ENCODE measurements at regions not wholly inside any gene's neighbourhood (a gene's known extent, or its start where the extent isn't known, plus 50 kb on each side); places are given as distances from the start of the nearest gene placed in this dataset.

DNA sequence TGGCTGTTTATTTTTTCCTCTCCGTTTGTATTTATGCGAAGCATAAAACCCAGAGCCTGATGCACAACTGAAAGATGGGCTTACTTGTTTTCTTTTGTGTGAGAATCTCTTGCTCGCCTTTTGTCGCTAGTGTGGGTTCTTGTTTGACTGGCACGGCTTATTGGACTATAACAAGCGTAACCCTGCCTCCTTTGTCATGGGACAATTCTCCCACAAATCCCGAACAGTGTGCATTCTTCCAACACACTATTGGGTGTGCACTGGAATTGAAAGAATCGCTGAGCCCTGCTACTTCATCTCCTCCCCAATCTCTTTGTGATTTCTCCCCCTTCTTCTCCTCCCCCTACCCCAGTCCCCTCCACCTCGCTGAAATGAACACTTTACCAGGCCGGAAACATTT lies 110.8 kb downstream of the ZIC5 start:
- no peak for DNase-seq (ENCODE audit: low read depth in 2 of 2)

DNA sequence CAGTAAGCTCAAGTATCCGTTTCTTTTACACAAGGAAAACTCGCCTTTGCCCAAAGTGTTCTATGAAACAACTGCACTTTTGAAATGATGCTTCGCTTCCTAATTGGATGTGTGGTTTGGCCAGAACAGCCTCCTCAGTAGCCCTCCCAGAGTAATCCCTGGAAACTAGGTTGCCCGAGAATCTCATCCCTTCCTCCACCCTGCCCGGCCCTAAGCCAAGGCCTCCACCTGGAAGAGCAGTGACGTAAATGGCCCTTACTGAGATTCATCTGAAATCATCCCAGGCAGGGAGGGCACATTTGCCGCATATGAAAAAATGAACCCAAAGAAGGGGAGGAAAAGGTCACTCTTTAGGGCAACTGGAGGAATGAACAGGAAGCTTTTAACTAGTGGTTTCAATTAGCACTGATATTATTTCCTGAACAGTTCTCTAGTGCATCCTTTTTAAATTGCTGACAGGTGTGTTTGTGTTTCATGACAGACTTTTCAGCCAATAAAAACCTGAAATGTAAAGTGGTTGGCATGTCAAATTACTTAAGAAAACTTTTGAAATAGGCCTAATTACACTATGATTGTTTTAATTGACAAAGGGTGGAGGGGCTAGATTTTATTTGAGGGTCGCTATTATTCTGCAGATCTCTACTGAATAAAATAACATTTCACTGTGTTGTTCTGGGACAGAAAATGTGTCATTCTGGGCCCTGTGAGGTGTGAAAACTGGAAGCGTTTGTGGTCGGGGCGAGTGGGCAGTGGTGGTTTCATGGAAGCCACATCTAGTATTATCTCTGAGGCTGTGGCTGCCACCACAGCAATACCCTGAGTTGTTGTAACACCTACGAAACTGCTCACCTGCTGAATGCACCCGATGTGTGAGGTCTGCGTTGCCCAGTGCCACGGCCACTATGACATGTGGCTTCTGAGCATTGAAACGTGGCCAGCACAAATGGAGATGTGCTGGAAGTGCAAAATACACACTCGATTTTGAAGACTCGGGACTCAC lies 112.1 kb downstream of the ZIC5 start:
- DNase-seq (ENCODE audit: low read depth in 2 of 2) = peak; percentile 12 to 18

DNA sequence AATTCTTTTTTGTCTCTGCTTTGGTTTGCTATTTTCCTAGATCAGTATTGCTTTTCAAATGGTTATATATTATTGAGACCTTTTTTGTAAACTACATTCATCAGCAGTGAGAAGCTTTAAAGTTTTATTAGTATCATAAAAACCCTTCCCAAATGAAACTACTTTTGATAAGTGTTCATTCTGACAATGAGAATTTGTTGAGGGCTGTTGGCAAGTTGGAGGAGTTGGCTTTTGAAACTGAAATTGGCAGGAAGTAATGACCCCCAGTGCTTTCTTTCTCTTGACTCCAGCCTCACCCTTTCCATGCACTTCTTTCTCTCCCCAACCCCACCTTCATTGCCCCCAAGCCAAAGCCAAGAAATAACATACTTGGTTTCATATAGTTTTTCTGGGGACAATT lies 113.8 kb downstream of the ZIC5 start:
- DNase-seq (ENCODE audit: low read depth in 2 of 2) = no peak

DNA sequence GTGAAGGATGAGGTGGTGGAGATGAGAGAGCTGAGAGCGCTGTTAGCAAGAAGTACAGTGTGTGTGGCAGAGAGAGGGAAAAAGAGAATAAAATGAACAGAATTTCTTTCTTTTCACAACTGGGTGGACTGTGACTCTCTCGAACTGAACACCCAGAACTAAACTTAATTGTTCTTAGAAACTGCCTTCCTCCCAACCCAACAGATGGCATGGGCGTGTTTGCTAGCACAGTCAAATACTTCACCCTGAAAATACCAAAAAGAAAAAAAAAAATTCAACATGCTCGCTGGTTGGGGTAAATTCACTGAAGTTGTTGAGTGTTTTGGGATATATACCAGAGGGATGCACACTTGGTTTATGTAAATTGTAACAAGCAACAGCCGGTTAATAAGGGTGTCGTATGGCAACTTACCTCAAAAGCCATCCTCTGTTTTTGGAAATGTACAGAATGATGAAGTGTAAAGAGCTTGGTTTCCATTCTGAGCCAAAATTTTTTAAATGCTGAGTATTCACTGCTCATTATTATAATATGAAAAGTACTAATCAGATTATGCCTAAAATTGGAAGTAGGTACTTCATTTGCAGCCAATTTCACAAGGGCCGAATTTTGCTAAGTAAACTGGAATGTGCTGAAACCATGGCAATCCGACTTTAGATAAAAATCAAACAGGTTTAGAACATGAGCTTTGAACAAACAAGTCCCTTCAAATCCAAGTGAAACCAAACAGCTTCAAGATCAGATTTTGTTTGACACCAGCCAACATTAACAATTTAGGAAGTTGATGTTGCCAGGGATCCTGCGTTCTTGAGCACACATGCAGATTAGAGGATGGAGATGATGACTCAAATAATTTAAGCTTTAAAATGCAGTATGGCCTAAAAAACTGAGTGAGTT lies 115.8 kb downstream of the ZIC5 start:
- no peak for DNase-seq (ENCODE audit: low read depth in 2 of 2)

DNA sequence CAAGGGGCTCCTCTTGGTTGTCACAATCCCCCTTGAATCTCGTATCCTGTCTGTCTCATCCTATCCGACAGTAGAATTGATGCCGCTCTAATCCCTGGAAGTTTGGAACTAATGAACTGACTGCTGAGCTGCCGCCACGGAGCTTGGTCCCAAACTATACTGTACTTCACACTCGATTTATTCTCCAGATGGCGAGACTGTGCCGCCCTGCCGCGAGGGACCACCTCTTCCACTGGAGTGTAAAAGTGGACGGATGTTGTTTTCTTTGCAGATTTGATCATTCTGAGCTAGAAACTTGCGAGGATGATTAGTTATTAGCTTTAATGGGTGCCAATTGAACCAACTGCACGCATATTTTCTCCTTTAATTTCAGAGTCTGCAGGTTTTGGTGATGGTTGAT lies 117.2 kb downstream of the ZIC5 start:
- DNase-seq (ENCODE audit: low read depth in 2 of 2) = no peak

DNA sequence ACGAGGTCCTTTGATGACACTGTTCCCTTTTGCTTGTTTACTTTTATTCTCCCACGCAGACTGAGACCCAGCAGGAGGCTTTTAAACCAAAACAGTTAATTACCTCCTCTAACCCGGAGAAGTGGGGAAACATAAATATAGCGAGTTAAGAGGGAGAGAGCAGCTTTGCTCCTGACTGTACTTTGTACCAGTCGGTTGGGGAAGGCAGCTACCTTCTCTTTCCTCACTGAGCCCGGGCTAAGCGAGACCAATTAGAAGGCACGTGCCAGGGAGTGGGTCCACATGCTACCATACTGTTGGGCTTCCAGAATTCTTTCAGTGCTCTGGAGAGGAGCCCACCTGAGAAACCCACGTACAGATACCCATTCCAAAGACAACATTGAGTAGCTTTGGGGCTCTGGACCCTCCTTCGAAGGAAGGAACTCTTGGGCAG lies 124.2 kb downstream of the ZIC5 start:
- no peak for DNase-seq (ENCODE audit: low read depth in 2 of 2)

DNA sequence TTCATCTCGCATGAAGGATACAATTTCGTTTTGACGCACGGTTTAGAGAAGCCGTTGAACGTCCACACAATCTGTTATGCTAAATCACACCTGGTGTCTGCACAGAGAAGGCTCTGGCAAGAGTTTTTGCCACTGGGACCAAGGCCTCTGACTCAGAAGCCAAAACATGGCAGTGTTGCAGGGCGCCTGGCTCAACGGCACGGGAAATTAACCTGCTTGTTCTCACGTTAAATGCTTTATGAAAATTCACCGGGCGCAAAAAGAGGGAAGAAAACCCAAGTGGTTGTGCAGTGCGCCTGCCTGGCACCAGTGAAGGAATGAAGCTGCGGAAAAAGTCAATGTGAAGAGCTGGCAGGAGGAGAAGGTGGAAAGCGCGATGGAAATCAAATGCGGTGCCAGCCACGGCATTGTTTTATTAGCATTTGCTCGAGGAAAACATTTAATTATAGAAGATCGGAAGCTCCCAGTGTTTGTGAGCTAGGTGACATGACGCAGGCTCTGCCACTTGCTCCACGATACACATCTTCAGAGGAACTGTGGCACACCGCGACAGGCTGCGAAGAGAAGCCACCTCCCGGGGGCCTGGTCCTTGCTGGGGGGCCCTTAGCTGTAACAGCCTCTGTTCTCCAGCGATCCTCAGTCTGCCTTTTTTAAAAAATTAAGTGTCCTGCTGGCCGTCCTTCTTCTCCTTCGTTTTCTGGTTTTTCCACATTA lies 126.2 kb downstream of the ZIC5 start:
- DNase-seq (ENCODE audit: low read depth in 2 of 2) = no peak

DNA sequence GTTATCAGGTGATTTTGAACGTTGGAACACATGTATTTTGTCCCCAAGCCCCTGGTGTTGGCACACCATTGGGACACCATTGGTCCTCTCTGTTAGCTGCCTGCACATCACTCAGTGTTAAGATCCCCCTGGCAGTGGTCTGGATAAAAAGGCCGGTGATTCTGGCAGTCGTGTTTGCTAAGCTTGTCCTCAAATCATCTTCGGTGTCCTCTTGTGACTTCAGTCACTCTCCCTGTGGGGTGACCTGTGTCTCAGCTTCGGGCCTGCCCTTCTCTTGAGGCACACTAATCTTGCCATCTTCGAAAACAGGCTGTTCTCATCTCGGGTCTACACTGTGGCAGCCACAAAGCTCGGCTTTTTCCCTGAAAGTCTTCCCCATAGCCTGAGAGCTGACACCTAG lies 127.1 kb downstream of the ZIC5 start:
- DNase-seq (ENCODE audit: low read depth in 2 of 2) = no peak

DNA sequence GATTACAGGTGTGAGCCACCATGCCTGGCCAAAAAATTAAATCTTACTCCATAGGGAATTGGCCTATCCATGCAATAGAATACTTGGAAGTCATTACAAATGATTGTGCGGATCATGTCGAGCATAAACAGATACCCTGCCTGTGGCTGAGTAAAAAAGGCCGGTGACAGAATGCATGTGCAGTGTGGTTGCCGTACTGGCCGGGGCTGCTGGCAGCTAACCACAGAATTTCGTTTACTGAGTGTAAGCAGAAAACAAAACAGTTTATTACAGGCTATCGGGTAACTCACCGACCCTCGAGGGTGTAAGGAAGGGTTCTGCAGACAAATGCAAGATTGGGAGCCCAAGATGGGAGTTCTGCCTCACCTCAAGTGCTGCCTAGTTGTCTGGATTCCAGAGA lies 127.7 kb downstream of the ZIC5 start:
- no peak for DNase-seq (ENCODE audit: low read depth in 2 of 2)

DNA sequence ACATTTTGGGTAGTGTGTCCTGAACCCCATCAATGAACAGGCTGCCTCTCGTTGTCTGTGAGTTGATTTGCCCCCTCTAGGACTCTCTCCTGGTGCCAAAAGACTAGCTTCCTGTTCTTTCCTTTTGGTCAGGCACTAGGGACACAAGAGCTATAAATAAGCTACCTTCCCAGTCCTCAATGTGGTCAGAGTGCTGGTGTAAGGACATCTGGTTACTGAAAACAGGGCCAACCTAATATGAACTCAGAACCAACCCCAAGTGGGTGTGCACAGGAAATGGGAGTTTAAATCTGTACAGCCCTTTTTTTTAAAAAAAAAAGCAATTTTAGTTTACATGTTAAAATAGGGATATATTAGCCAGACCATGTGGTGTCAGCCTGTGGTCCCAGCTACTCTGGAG lies 129.2 kb downstream of the ZIC5 start:
- DNase-seq (ENCODE audit: low read depth in 2 of 2) = no peak

DNA sequence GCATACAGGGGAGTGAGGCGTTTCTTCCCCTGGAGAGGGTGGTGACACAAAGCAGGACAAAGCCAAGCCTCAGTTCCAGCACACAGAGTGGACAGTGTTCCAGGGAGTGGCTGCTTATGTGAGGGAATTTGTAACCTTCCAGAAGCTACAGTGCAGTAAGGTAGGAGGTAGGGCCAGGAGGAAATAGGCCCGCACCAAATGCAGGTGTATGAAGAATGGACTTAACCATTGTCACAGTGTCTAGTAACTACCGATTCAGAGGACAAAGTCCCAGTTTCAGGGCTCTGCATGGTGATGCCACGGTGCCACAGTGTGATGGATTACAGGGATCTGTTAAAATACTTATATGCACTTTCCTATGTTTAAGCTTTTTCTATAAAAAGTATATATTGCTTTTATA lies 135.3 kb downstream of the ZIC5 start:
- DNase-seq (ENCODE audit: low read depth in 2 of 2) = no peak

DNA sequence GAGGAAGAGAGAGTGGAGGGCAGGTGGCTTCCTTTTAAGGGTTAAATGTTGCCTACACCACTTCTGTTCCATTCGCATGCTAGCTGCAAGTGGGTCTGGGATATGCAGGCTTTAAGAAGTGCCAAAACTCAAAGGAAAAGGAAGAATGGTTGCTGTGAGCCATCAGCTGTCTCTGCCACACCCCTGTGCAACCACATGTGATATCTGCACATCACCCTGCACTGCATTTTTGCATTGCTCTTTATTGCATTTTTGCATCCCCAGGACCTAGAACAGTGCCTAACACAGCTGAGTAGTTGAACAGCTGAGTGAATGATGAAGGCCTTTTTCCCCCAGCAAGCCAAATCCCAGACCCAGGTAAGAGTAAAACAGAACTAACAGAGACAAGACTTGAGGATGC lies 136.1 kb downstream of the ZIC5 start:
- DNase-seq (ENCODE audit: low read depth in 2 of 2) = no peak

DNA sequence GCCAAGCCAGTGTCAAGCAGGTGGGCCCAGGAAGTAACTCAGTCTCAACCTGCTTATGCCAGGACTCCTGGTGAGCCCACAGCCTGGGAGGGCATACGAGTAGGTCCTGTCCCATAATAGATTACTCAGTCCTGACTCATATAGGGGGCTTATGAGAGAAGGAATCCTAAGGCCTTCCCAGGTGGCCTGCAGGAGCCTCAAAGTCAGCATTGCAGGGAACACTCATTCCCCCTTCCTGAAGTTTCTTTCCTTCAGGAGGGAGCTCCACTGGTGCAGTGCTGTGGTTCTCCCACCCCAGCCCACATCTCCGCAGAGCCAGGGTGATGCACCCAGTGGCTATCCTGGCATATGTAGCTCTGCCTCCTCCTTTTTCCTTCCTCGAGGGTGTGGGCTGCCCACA lies 137.3 kb downstream of the ZIC5 start:
- DNase-seq (ENCODE audit: low read depth in 2 of 2) = no peak

DNA sequence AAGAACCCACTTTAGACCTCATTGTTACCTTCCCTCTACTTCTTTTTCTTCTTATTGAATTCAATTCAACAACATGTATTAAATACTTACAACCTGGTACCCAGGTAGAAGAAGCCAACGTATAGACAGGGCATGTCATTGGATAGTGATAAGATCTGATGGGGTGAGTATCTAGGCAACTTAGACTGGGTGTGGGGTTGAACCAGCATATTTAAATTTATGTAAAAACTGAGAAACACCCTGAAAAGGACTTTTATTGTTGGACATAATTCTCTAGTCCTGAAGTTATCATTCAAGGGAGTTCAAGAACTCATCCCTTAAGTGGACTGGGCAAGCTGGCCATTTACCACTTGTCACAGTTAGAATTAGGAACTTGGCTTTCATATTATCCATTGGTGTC lies 139.2 kb downstream of the ZIC5 start:
- DNase-seq (ENCODE audit: low read depth in 2 of 2) = no peak

DNA sequence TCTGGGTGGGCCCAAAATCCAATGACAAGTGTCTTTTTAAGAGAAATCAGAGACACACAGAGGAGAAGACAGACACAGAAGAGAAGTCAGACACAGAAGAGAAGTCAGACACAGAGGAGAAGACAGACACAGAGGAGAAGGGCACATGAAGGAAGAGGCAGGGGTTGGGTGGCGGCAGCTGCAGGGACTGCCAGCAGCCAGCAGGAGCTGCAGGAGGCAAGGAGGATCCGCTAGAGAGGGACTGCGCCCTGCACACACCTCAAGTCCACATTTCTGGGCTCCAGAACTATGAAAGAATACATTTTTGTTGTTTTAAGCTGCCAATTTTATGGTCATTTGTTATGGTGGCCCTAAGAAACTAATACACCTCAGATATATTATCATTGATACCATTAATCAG lies 140.6 kb downstream of the ZIC5 start:
- DNase-seq (ENCODE audit: low read depth in 2 of 2) = no peak

DNA sequence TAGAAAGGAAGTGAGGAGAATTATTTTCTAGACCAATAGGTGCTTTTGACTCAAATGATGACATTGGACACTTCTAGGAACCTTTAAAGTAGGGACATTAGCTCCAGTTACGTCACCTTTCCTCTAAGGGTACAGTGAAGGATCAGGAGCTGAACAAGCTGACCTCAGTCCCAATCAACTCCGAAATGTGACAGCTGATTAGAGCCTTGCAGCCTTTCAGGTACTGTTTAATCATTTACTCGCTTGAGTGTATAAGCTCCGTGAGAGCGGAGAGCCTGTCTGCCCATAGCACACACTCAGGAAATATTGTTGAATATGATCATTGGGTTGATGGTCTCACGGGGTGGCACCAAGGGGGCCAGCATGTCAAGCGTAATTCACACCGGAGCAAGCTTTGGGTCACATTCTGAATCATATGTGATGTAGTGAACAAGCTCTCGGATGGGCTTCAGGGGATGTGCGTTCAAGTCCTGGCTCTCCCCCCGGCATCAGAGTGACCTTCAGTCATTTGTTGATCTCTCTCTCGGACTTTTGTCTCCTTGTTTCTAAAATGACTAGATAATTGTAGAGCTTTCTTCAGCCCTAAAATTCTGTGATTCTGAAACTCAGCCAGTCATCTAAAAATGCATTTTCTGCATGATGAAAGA lies 141.9 kb downstream of the ZIC5 start:
- DNase-seq (ENCODE audit: low read depth in 2 of 2) = no peak

DNA sequence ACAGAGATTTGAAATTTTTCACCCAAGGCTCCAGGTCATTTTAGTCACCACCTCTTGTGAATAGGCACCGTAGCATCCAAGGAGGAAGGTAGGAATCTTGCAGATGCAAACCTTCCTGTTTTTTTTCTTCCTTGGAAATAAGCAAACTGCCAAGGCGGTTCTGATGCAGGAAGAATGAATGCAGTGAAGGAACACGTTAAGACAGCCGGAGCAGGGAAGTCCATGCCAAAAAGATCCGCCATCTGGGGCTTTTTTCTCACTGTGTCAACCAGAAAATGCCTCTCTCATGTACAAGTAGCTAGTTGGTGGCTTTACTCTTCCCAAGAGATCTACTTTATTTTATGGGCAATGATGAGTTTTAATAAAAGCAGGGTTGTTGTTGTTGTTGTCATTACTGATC lies 142.4 kb downstream of the ZIC5 start:
- DNase-seq (ENCODE audit: low read depth in 2 of 2) = no peak

DNA sequence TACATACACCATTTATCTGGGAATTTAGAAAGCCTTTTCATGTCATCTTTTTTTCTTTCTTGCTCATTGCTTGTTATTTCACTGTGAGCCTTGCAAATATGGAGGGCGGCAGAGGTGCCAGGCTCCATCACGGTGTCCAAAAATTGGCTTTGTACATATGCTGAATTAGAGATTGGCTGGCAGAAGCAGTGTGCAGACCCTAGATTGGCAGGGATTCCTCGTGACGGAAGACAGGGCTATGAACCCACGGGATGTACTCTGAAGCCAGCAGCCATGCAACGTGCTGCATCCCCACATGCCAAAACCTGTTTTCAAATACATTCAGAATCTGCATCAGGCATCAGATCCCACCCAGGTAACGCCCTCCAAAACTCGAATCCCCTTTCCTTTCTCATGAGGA lies 142.8 kb downstream of the ZIC5 start:
- DNase-seq (ENCODE audit: low read depth in 2 of 2) = no peak

DNA sequence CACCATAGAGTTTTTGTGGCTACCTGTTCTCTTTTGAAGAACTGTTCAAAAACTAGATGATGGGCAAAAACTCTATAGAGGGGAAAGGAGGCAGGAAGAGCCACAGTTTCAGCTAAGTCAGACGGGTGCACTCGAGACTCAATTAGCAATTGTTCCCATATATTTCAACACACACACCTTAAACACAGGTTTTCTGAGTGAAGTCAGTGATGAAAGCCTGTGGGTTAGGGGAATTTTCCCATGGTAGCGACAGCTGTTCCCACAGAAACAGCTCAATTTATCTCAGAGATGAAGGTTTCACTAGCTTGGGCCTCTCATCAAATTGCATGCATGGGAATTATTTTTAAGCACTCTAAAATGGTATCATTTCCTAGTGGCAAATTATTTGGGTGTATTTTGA lies 143.4 kb downstream of the ZIC5 start:
- DNase-seq (ENCODE audit: low read depth in 2 of 2) = no peak

DNA sequence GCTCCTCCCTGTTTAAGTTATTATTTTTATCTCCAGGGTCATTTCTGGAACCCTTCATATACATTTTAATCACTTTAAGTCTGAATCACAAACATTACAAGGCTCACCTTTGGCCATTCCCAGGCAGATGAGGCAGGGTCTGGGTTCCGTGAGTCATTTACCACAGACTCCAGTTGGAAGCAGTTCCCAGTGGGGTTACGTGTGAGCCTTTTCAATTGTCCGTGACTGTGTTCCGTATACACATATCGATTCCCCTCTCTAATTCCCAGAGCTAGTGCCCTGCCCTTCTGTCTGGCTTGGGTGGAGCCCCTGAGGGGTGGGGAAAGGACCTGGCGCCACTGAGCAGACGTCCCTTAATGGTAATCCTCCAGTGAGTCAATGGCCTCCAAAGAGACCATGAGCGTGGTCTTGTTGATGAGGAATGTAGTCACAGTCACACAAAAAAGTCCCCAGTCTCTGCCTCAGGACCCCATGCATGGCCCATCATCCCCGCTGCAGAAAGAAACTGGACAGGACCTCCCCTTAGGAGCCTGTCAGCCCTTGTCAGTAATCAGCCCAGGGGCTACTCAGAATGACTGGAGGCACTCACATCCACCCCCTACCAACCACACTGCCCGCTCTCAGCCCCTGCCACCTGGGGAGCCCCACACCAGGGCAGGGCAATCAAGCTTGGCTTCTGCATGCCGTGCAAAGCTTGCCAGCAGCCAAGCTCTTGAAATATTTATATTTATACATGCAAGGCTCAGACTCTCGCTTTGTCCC lies 144.4 kb downstream of the ZIC5 start:
- DNase-seq (ENCODE audit: low read depth in 2 of 2) = no peak

DNA sequence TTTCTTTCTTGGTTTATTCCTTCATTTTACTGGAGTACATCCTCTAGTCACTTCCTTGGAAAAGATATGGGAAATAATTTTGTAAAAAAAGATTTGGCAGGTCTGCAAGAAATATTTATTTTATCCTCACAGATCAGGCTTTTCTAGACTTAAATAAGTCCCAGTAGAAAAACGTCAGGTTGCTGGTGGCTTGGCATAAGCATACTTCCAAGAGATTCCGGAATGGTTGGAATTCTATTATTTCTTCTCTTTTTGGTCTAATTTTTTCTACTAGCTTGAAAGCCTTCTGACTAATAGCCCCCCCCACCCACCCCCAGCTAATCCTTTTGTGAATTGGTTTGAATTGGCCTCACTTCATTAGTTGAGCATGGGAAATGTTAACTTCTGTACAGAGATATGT lies 147.6 kb downstream of the ZIC5 start:
- no peak for DNase-seq (ENCODE audit: low read depth in 2 of 2)
